Tongue (tissue), 1 donor: ENCODE measurements at regions not wholly inside any gene's neighbourhood (a gene's known extent, or its start where the extent isn't known, plus 50 kb on each side); places are given as distances from the start of the nearest gene placed in this dataset.

Experiments
- DNase-seq: peaks from one replicate; pipeline ENCODE4 v3.0.0-alpha.2; 2015

- peak; percentile 55 for DNase-seq
Measured at GRCh38 chr10:33735464-33735923, 401.0 kb upstream of the NRP1 start.

GRCh38 chr10:33734393-33735155, 400.1 kb upstream of the NRP1 start:
- DNase-seq: peak; percentile 37

- DNase-seq: no peak
Measured at GRCh38 chr10:33733058-33733457, 398.6 kb upstream of the NRP1 start.

GRCh38 chr10:33732161-33732680, 397.8 kb upstream of the NRP1 start:
- peak; percentile 57 for DNase-seq

- no peak for DNase-seq
Measured at GRCh38 chr10:33731322-33731721, 396.9 kb upstream of the NRP1 start.

- no peak for DNase-seq
Measured at GRCh38 chr10:33725430-33725829, 391.0 kb upstream of the NRP1 start.

GRCh38 chr10:33723181-33723580, 388.7 kb upstream of the NRP1 start:
- no peak for DNase-seq

GRCh38 chr10:33722067-33722466, 387.6 kb upstream of the NRP1 start:
- DNase-seq: no peak

GRCh38 chr10:33721509-33721908, 387.0 kb upstream of the NRP1 start:
- no peak for DNase-seq

- DNase-seq: no peak
Measured at GRCh38 chr10:33720161-33720560, 385.7 kb upstream of the NRP1 start.

GRCh38 chr10:33719005-33719703, 384.7 kb upstream of the NRP1 start:
- no peak for DNase-seq

GRCh38 chr10:33716501-33717267, 382.2 kb upstream of the NRP1 start:
- peak; percentile 64 for DNase-seq

- DNase-seq: no peak
Measured at GRCh38 chr10:33715303-33715975, 381.0 kb upstream of the NRP1 start.

GRCh38 chr10:33712825-33713224, 378.4 kb upstream of the NRP1 start:
- DNase-seq: no peak

GRCh38 chr10:33710006-33710405, 375.5 kb upstream of the NRP1 start:
- DNase-seq: no peak

GRCh38 chr10:33709008-33709753, 374.7 kb upstream of the NRP1 start:
- no peak for DNase-seq

- DNase-seq: no peak
Measured at GRCh38 chr10:33708561-33708960, 374.1 kb upstream of the NRP1 start.

GRCh38 chr10:33706746-33707145, 372.3 kb upstream of the NRP1 start:
- DNase-seq: no peak

GRCh38 chr10:33706191-33706590, 371.7 kb upstream of the NRP1 start:
- DNase-seq: peak; percentile 68

GRCh38 chr10:33704214-33704830, 369.9 kb upstream of the NRP1 start:
- no peak for DNase-seq
